ENCODE measurements at regions not wholly inside any gene's neighbourhood (a gene's known extent, or its start where the extent isn't known, plus 50 kb on each side); places are given as distances from the start of the nearest gene placed in this dataset.

- TF ChIP-seq POLR2A (IDR thresholded peaks at IDR 0.05; ENCODE audit: extremely low read depth, insufficient read length) (no peak), CTCF (IDR thresholded peaks at IDR 0.05; ENCODE audit: low read depth, low read length) (no peak), MYC (IDR thresholded peaks at IDR 0.05; ENCODE audit: low read depth, low read length) (no peak), MAX (IDR thresholded peaks at IDR 0.05; ENCODE audit: low read depth, low read length) (no peak)
- H3K4me3 ChIP-seq (ENCODE audit: low read depth, low read length): no peak overlapping the region
- no peak for DNase-seq (ENCODE audit: low read depth)
Measured at GRCh38 chr3:70840106-70840870, 527.9 kb upstream of the MDFIC2 start.

GRCh38 chr3:70833239-70833960 is 521.0 kb upstream of the MDFIC2 start:
- no peak overlapping the region for H3K4me3 ChIP-seq (ENCODE audit: low read depth, low read length)
- TF ChIP-seq MYC (IDR thresholded peaks at IDR 0.05; ENCODE audit: low read depth, low read length) (no peak), MAX (IDR thresholded peaks at IDR 0.05; ENCODE audit: low read depth, low read length) (no peak)
- no peak for DNase-seq (ENCODE audit: low read depth)

- no peak for TF ChIP-seq CTCF (IDR thresholded peaks at IDR 0.05; ENCODE audit: low read depth, low read length)
- TF ChIP-seq MYC (IDR thresholded peaks at IDR 0.05; ENCODE audit: low read depth, low read length): no peak
- TF ChIP-seq MAX (IDR thresholded peaks at IDR 0.05; ENCODE audit: low read depth, low read length): no peak
- no peak for TF ChIP-seq POLR2A (IDR thresholded peaks at IDR 0.05; ENCODE audit: extremely low read depth, insufficient read length)
- H3K4me3 ChIP-seq (ENCODE audit: low read depth, low read length): no peak overlapping the region
- no peak for DNase-seq (ENCODE audit: low read depth)
Measured at GRCh38 chr3:70832834-70833205, 520.4 kb upstream of the MDFIC2 start.

DNA sequence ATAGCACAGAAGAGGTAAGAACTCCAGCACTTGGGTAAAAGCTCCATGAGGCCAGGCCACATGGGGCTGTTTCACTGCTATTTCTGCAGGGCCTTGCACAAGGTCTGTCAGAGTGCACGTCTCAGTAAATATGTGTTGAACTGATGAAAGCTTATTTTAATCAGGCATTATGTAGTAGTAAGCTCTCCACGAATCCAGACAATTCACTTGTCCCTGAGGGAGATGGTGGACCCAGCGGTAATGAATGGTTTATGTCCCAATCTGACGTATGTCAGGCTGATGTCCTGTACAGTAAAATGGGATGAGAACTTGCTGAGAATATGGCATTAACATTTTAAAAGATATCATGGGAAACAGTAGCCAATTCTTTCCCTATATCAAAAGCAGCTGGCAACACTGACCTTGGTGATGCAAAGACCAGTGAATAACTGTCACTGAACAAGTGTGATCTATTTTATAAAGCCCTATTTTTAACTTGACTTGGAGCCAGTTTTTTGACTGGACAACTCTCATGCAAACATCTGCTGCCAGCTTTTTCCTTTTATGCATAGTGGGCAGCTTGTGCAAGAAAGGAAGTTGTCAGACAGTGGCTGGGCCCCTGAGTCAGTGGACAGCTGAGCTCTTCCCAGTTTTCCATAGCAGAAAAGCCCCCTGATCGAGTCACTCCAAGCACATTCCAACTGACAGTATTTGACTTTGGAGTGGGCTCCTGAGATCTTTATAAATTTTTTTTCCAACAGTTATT is 519.8 kb upstream of the MDFIC2 start:
- H3K4me3 ChIP-seq (ENCODE audit: low read depth, low read length): no peak overlapping the region
- no peak for TF ChIP-seq MYC (IDR thresholded peaks at IDR 0.05; ENCODE audit: low read depth, low read length)
- no peak for TF ChIP-seq CTCF (IDR thresholded peaks at IDR 0.05; ENCODE audit: low read depth, low read length)
- no peak for TF ChIP-seq POLR2A (IDR thresholded peaks at IDR 0.05; ENCODE audit: extremely low read depth, insufficient read length)
- TF ChIP-seq MAX (IDR thresholded peaks at IDR 0.05; ENCODE audit: low read depth, low read length): no peak
- DNase-seq (ENCODE audit: low read depth): no peak

- no peak for TF ChIP-seq POLR2A (IDR thresholded peaks at IDR 0.05; ENCODE audit: extremely low read depth, insufficient read length)
- H3K4me3 ChIP-seq (ENCODE audit: low read depth, low read length): no peak overlapping the region
- no peak for DNase-seq (ENCODE audit: low read depth)
Measured at GRCh38 chr3:70829092-70829491, 516.7 kb upstream of the MDFIC2 start.

- DNase-seq (ENCODE audit: low read depth): no peak
- TF ChIP-seq POLR2A (IDR thresholded peaks at IDR 0.05; ENCODE audit: extremely low read depth, insufficient read length): no peak
- no peak for TF ChIP-seq MAX (IDR thresholded peaks at IDR 0.05; ENCODE audit: low read depth, low read length)
- TF ChIP-seq CTCF (IDR thresholded peaks at IDR 0.05; ENCODE audit: low read depth, low read length): no peak
- TF ChIP-seq MYC (IDR thresholded peaks at IDR 0.05; ENCODE audit: low read depth, low read length): no peak
- H3K4me3 ChIP-seq (ENCODE audit: low read depth, low read length): no peak overlapping the region
Measured at GRCh38 chr3:70824773-70825172, 512.3 kb upstream of the MDFIC2 start.

Measured in NB4 (cell line).